H1 (cell line): ENCODE measurements at regions not wholly inside any gene's neighbourhood (a gene's known extent, or its start where the extent isn't known, plus 50 kb on each side); places are given as distances from the start of the nearest gene placed in this dataset.

Experiments used
- CTCF ChIA-PET: fragments of 300-600 bp; sonication (Branson Sonifier 250); formaldehyde crosslinking; loops from one replicate; lab custom pipeline; 2021; ENCODE audit not compliant: partially characterized antibody; lab: Charles Lee
- POLR2A ChIA-PET: fragments of 300-600 bp; sonication (Branson Sonifier 250); formaldehyde crosslinking; loops from one replicate; lab custom pipeline; 2021; ENCODE audit warnings: inconsistent platforms; ENCODE audit not compliant: partially characterized antibody; lab: Charles Lee
- DNase-seq, 2 experiments: peaks; one replicate each; pipeline versions ENCODE4 v3.0.0 to v3.0.0-alpha.2; 2010 to 2022; ENCODE audit warnings: low spot score in 2 of 2, low read depth in 1 of 2, mixed read lengths in 1 of 2
- FAIRE-seq: peaks from 2 replicates; lab custom pipeline; 2011; peaks lifted over from hg19 to GRCh38; lab: Jason Lieb, UNC
- H2AFZ ChIP-seq: 2 replicates; pipeline ENCODE4 v1.8.1; 2012; ENCODE audit warnings: low read length, inconsistent platforms
- H2AK5ac ChIP-seq: 2 replicates; pipeline ENCODE4 v1.6.1; 2013; ENCODE audit warnings: low read depth, low read length
- H2BK120ac ChIP-seq: replicated peaks from 2 replicates; pipeline ENCODE3; 2013; ENCODE audit warnings: low read depth, low read length, inconsistent platforms
- H2BK12ac ChIP-seq: 2 replicates; pipeline ENCODE4 v1.6.1; 2013; ENCODE audit warnings: low read depth, low read length
- H2BK15ac ChIP-seq: 2 replicates; pipeline ENCODE4 v1.6.1; 2013; ENCODE audit warnings: low read length
- H2BK20ac ChIP-seq: 2 replicates; pipeline ENCODE4 v1.6.1; 2013; ENCODE audit warnings: low read length
- H2BK5ac ChIP-seq: 2 replicates; pipeline ENCODE4 v1.6.1; 2013; ENCODE audit warnings: low read depth, low read length
- H3K14ac ChIP-seq: 2 replicates; pipeline ENCODE4 v1.6.1; 2013; ENCODE audit warnings: inconsistent platforms; ENCODE audit not compliant: insufficient read length
- H3K18ac ChIP-seq: 2 replicates; pipeline ENCODE4 v1.6.1; 2013; ENCODE audit warnings: low read length; ENCODE audit errors: extremely low read depth
- H3K23ac ChIP-seq: 2 replicates; pipeline ENCODE4 v1.6.1; 2013; ENCODE audit warnings: inconsistent platforms; ENCODE audit not compliant: insufficient read length
- H3K23me2 ChIP-seq: 2 replicates; pipeline ENCODE4 v1.6.1; 2013; ENCODE audit warnings: low read depth, low read length
- H3K27ac ChIP-seq: 2 replicates; pipeline ENCODE4 v1.6.1; 2011; ENCODE audit warnings: low read depth, low read length, inconsistent platforms
- H3K27me3 ChIP-seq, 4 experiments: replicated peaks in 1 of 4; 1 replicate in 1 of 4; 2 replicates in 3 of 4; pipeline versions ENCODE4 v1.6.1 to v1.8.1; 2011 to 2013; ENCODE audit warnings: low read length in 3 of 4, mild to moderate bottlenecking in 3 of 4, inconsistent platforms in 2 of 4, mixed read lengths in 2 of 4, moderate library complexity in 1 of 4; ENCODE audit not compliant: control insufficient read depth in 3 of 4, insufficient read depth in 3 of 4; ENCODE audit errors: extremely low read depth in 1 of 4
- H3K36me3 ChIP-seq, 4 experiments: 2 replicates each; pipeline versions ENCODE4 v1.6.1 to v1.8.1; 2011 to 2013; ENCODE audit warnings: mild to moderate bottlenecking in 4 of 4, low read length in 3 of 4, moderate library complexity in 2 of 4, control low read depth in 1 of 4, inconsistent platforms in 1 of 4; ENCODE audit not compliant: insufficient read depth in 4 of 4, control insufficient read depth in 2 of 4
- H3K4ac ChIP-seq: replicated peaks from 2 replicates; pipeline ENCODE3; 2013; ENCODE audit warnings: low read length, low read depth, mixed read lengths, inconsistent platforms; ENCODE audit not compliant: insufficient read length
- H3K4me1 ChIP-seq, 4 experiments: replicated peaks in 1 of 4; 1 replicate in 1 of 4; 2 replicates in 3 of 4; pipeline versions ENCODE4 v1.6.1 to v1.8.1; 2011 to 2013; ENCODE audit warnings: low read length in 3 of 4, inconsistent platforms in 2 of 4, mixed read lengths in 1 of 4; ENCODE audit not compliant: insufficient read depth in 4 of 4, control insufficient read depth in 3 of 4
- H3K4me2 ChIP-seq, 2 experiments: 2 replicates each; pipeline versions ENCODE4 v1.6.1 to v1.8.1; 2011 to 2013; ENCODE audit warnings: low read depth in 2 of 2, low read length in 2 of 2, control low read depth in 1 of 2, inconsistent platforms in 1 of 2, mild to moderate bottlenecking in 1 of 2; ENCODE audit not compliant: insufficient read depth in 1 of 2
- H3K4me3 ChIP-seq, 4 experiments: fragments of 200-600, 300-600 bp in 1 of 4; sonication (generic), shearing (Covaris generic), sonication (Bioruptor Twin) in 1 of 4; 2 replicates each; pipeline versions ENCODE4 v1.5.1 to v1.8.1; 2011 to 2016; ENCODE audit warnings: low read length in 4 of 4, low read depth in 3 of 4, control low read depth in 2 of 4, inconsistent platforms in 2 of 4, mild to moderate bottlenecking in 2 of 4, mixed read lengths in 1 of 4, moderate library complexity in 1 of 4; ENCODE audit not compliant: insufficient read depth in 2 of 4; ENCODE audit errors: extremely low read depth in 1 of 4
- H3K56ac ChIP-seq: replicated peaks from 2 replicates; pipeline ENCODE3; 2013; ENCODE audit warnings: low read depth, mild to moderate bottlenecking, mixed read lengths, low read length, inconsistent platforms; ENCODE audit not compliant: insufficient read length
- H3K79me1 ChIP-seq: 2 replicates; pipeline ENCODE4 v1.6.1; 2013; ENCODE audit warnings: low read depth, low read length, control low read depth
- H3K79me2 ChIP-seq, 2 experiments: 2 replicates each; pipeline versions ENCODE4 v1.6.1 to v1.8.1; 2012 to 2013; ENCODE audit warnings: low read length in 2 of 2, mild to moderate bottlenecking in 2 of 2, inconsistent platforms in 1 of 2; ENCODE audit not compliant: insufficient read depth in 2 of 2, control insufficient read depth in 1 of 2
- H3K9ac ChIP-seq, 4 experiments: replicated peaks in 1 of 4; 1 replicate in 1 of 4; 2 replicates in 3 of 4; pipeline versions ENCODE4 v1.6.1 to v1.8.1; 2011 to 2013; ENCODE audit warnings: low read depth in 3 of 4, low read length in 3 of 4, control low read depth in 2 of 4, mild to moderate bottlenecking in 2 of 4, moderate library complexity in 2 of 4, inconsistent platforms in 1 of 4; ENCODE audit errors: extremely low read depth in 1 of 4
- H3K9me3 ChIP-seq, 2 experiments: 2 replicates each; pipeline versions ENCODE4 v1.6.1 to v1.8.1; 2012 to 2013; ENCODE audit warnings: mild to moderate bottlenecking in 2 of 2, moderate library complexity in 2 of 2, control low read depth in 1 of 2, inconsistent platforms in 1 of 2, low read depth in 1 of 2, low read length in 1 of 2, mixed read lengths in 1 of 2; ENCODE audit not compliant: insufficient read depth in 2 of 2
- H4K20me1 ChIP-seq, 2 experiments: replicated peaks in 1 of 2; 2 replicates each; pipeline versions ENCODE3 to v1.8.1; 2011 to 2013; ENCODE audit warnings: inconsistent platforms in 2 of 2, low read length in 2 of 2, mild to moderate bottlenecking in 1 of 2; ENCODE audit not compliant: insufficient read depth in 2 of 2, control insufficient read depth in 1 of 2
- H4K5ac ChIP-seq: 2 replicates; pipeline ENCODE4 v1.6.1; 2013; ENCODE audit warnings: low read length, low read depth, mixed read lengths, inconsistent platforms; ENCODE audit not compliant: insufficient read length
- H4K8ac ChIP-seq: 2 replicates; pipeline ENCODE4 v1.8.0; 2013; ENCODE audit warnings: mild to moderate bottlenecking, moderate library complexity, low read length, inconsistent platforms; ENCODE audit not compliant: insufficient read depth; ENCODE audit errors: extremely low read depth
- H4K91ac ChIP-seq: replicated peaks from 2 replicates; pipeline ENCODE3; 2013; ENCODE audit warnings: low read length, mixed read lengths, inconsistent platforms; ENCODE audit not compliant: insufficient read length
- ASH2L ChIP-seq: fragments of 200-600, 300-600 bp; sonication (generic); IDR thresholded peaks from one replicate; pipeline ENCODE4 v1.7.1; 2017; ENCODE audit warnings: low read length
- BRCA1 ChIP-seq: IDR thresholded peaks from 2 replicates; pipeline ENCODE4 v1.6.1; 2012; ENCODE audit warnings: low read depth, low read length, improper control_type of control experiment
- POLR2AphosphoS5 ChIP-seq: IDR thresholded peaks from 2 replicates; pipeline ENCODE4 v1.6.1; 2011; ENCODE audit warnings: low read depth, low read length
- WGBS, 2 experiments: shearing (Covaris generic) in 1 of 2; methylation state at CpG; one replicate each; pipeline versions ENCODE4 v1.1.6 to v1.1.7; 2013 to 2015; ENCODE audit warnings: low lambda C conversion rate in 2 of 2, mixed read lengths in 2 of 2, inconsistent platforms in 1 of 2, low coverage in 1 of 2, missing lambda C conversion rate in 1 of 2; ENCODE audit not compliant: insufficient replicate concordance in 2 of 2, insufficient coverage in 1 of 2, insufficient read length in 1 of 2; ENCODE audit errors: extremely low coverage in 1 of 2, missing lambda C conversion rate in 1 of 2; 5-methylcytosine and 5-hydroxymethylcytosine counted together
- TF ChIP-seq, protein P1 (sequence below): IDR thresholded peaks from 2 replicates; pipeline ENCODE4 v1.6.1; 2012; ENCODE audit warnings: inconsistent platforms
- TF ChIP-seq, protein P2 (sequence below): IDR thresholded peaks from 2 replicates; pipeline ENCODE4 v1.6.1; 2012; ENCODE audit warnings: low read length, inconsistent platforms

DNA sequence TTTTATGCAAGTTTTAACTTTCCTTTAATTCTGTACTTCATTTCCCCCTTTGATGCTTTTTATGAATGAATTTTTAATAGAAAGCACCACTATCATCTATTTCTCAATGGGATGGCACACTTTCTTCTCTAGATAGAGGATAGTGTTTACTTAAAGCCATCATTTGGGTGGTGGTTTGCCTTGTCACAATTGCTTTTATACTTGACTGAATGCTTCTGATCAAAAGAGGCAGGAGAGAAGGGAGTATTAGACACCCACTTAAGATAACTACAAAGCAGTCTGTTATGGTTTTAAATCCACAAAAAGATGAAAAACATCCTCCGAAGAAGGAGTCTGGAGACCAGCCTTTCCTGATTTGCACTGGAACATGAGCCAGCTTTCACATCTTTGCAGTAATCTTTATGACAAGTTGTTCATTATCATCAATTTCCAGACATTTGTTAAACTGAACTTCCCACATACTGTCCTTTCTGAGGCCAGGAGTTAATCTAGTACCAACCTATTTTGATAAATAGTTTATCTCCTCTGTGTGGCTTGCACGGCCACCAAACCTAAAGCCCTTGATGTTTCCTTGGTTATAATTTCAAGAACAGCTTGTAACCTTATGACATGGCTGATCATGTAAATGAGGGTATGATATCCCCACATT, 270.4 kb upstream of the RBMY1B start:
- Histone ChIP-seq H3K79me1 (no peaks in the 10 kb centered on the region), H3K27me3 (no peaks in the 10 kb centered on the region), H3K56ac (no peak overlapping the region), H4K91ac (no peak overlapping the region), H3K9me3 (peaks cover 0 to 26% of the 10 kb centered on the region in 2 experiments; a peak in 1 of 4 replicates), H2BK15ac (no peak overlapping the region), H3K4ac (no peak overlapping the region), H2BK20ac (no peak overlapping the region), H3K4me3 (no peak overlapping the region), H3K79me2 (no peaks in the 10 kb centered on the region), H3K23me2 (no peaks in the 10 kb centered on the region), H4K20me1 (no peaks in the 10 kb centered on the region), H3K23ac (no peak overlapping the region), H2AFZ (no peak overlapping the region), H3K27ac (no peak overlapping the region), H2AK5ac (no peak overlapping the region), H3K36me3 (no peaks in the 10 kb centered on the region), H3K4me1 (no peaks in the 10 kb centered on the region), H3K9ac (no peak overlapping the region), H2BK120ac (no peak overlapping the region), H2BK12ac (no peak overlapping the region), H4K8ac (no peak overlapping the region), H3K14ac (no peak overlapping the region), H2BK5ac (no peak overlapping the region), H3K18ac (no peak overlapping the region), H4K5ac (no peak overlapping the region), H3K4me2 (no peak overlapping the region)
- 79% methylated on average over 2 of the region's 2 CpGs; no CpG with 5 or more reads in 1 of the 2 experiments for WGBS, 2 experiments
- TF ChIP-seq ASH2L: no peak
- TF ChIP-seq, protein P1, sequence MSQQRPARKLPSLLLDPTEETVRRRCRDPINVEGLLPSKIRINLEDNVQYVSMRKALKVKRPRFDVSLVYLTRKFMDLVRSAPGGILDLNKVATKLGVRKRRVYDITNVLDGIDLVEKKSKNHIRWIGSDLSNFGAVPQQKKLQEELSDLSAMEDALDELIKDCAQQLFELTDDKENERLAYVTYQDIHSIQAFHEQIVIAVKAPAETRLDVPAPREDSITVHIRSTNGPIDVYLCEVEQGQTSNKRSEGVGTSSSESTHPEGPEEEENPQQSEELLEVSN: no peak
- TF ChIP-seq, protein P2, sequence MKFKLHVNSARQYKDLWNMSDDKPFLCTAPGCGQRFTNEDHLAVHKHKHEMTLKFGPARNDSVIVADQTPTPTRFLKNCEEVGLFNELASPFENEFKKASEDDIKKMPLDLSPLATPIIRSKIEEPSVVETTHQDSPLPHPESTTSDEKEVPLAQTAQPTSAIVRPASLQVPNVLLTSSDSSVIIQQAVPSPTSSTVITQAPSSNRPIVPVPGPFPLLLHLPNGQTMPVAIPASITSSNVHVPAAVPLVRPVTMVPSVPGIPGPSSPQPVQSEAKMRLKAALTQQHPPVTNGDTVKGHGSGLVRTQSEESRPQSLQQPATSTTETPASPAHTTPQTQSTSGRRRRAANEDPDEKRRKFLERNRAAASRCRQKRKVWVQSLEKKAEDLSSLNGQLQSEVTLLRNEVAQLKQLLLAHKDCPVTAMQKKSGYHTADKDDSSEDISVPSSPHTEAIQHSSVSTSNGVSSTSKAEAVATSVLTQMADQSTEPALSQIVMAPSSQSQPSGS: no peak
- no peak for TF ChIP-seq BRCA1
- TF ChIP-seq POLR2AphosphoS5: no peak
- no peak for FAIRE-seq
- DNase-seq: no peak
- POLR2A ChIA-PET: no interaction called here
- CTCF ChIA-PET: no interaction called here
